GM19238 (cell line): ENCODE measurements at regions not wholly inside any gene's neighbourhood (a gene's known extent, or its start where the extent isn't known, plus 50 kb on each side); places are given as distances from the start of the nearest gene placed in this dataset.
"Not testable (repeated sequence)": the region's sequence is repeated elsewhere in the genome, so short reads cannot be mapped to it uniquely, and the experiment has no call there.

Experiments used
- DNase-seq: peaks from one replicate; pipeline ENCODE4 v3.0.0; 2011; ENCODE audit warnings: low spot score; ENCODE audit not compliant: insufficient read length

- DNase-seq: no peak
Measured at GRCh38 chr7:131124867-131125266, 202.8 kb upstream of the MKLN1 start.

GRCh38 chr7:131130324-131130723 lies 197.4 kb upstream of the MKLN1 start:
- no peak for DNase-seq

- no peak for DNase-seq
Measured at GRCh38 chr7:131131012-131131745, 196.5 kb upstream of the MKLN1 start.

GRCh38 chr7:131131746-131132431 lies 195.8 kb upstream of the MKLN1 start:
- DNase-seq: no peak

- no peak for DNase-seq
Measured at GRCh38 chr7:131139462-131139861, 188.2 kb upstream of the MKLN1 start.

GRCh38 chr7:131141443-131141967 lies 186.2 kb upstream of the MKLN1 start:
- DNase-seq: no peak

GRCh38 chr7:131143869-131144268 lies 183.8 kb upstream of the MKLN1 start:
- DNase-seq: no peak

GRCh38 chr7:131145026-131145425 lies 182.7 kb upstream of the MKLN1 start:
- DNase-seq: no peak

- DNase-seq: no peak
Measured at GRCh38 chr7:131145770-131146169, 181.9 kb upstream of the MKLN1 start.

- no peak for DNase-seq
Measured at GRCh38 chr7:131147604-131148003, 180.1 kb upstream of the MKLN1 start.

GRCh38 chr7:131148258-131148657 lies 179.4 kb upstream of the MKLN1 start:
- DNase-seq: no peak

GRCh38 chr7:131148708-131149428 lies 178.8 kb upstream of the MKLN1 start:
- DNase-seq: no peak

GRCh38 chr7:131149429-131149773 lies 178.3 kb upstream of the MKLN1 start:
- DNase-seq: no peak

- DNase-seq: no peak
Measured at GRCh38 chr7:131149840-131150239, 177.8 kb upstream of the MKLN1 start.

GRCh38 chr7:131151034-131151433 lies 176.6 kb upstream of the MKLN1 start:
- DNase-seq: no peak

GRCh38 chr7:131152766-131153165 lies 174.9 kb upstream of the MKLN1 start:
- DNase-seq: no peak

GRCh38 chr7:131154380-131154779 lies 173.3 kb upstream of the MKLN1 start:
- DNase-seq: no peak

GRCh38 chr7:131157530-131158243 lies 170.0 kb upstream of the MKLN1 start:
- no peak for DNase-seq

GRCh38 chr7:131158244-131158636 lies 169.4 kb upstream of the MKLN1 start:
- not testable (repeated sequence) for DNase-seq

- no peak for DNase-seq
Measured at GRCh38 chr7:131159961-131160361, 167.7 kb upstream of the MKLN1 start.

GRCh38 chr7:131161103-131161502 lies 166.6 kb upstream of the MKLN1 start:
- DNase-seq: no peak
